ENCODE measurements at regions not wholly inside any gene's neighbourhood (a gene's known extent, or its start where the extent isn't known, plus 50 kb on each side); places are given as distances from the start of the nearest gene placed in this dataset.
A peak's percentile ranks its signal among the peaks of the same experiment; 100 is the strongest.

DNA sequence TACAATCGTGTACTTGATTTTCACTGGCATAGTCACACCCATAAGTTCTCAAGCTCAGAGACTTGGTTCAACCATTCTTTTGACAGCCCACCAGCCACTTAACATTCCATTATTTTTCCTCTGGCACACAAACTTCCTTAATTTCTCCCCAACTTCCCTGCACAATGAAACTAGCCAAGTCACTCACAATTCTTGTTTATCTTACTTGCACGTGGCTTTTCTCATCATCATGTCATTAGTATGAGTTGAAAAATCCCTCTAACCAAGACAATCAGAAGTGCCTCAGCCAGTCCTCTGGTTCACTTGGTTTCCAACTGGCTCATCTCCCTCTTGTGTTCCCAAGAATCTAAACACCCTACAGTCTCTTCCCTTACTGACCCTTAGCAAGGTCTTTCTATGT, 110.5 kb upstream of the PTPRG start:
- POLR2A ChIA-PET (ENCODE audit: low non-redundant PET), result no interaction called here
- DNase-seq (ENCODE audit: low spot score), result no peak
- TF ChIP-seq, protein P1, sequence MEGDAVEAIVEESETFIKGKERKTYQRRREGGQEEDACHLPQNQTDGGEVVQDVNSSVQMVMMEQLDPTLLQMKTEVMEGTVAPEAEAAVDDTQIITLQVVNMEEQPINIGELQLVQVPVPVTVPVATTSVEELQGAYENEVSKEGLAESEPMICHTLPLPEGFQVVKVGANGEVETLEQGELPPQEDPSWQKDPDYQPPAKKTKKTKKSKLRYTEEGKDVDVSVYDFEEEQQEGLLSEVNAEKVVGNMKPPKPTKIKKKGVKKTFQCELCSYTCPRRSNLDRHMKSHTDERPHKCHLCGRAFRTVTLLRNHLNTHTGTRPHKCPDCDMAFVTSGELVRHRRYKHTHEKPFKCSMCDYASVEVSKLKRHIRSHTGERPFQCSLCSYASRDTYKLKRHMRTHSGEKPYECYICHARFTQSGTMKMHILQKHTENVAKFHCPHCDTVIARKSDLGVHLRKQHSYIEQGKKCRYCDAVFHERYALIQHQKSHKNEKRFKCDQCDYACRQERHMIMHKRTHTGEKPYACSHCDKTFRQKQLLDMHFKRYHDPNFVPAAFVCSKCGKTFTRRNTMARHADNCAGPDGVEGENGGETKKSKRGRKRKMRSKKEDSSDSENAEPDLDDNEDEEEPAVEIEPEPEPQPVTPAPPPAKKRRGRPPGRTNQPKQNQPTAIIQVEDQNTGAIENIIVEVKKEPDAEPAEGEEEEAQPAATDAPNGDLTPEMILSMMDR (conservative IDR thresholded peaks at IDR 0.05; ENCODE audit: low read depth), result no peak
- H3K27ac ChIP-seq, result no peak overlapping the region
- CTCF ChIA-PET, result no interaction called here

DNA sequence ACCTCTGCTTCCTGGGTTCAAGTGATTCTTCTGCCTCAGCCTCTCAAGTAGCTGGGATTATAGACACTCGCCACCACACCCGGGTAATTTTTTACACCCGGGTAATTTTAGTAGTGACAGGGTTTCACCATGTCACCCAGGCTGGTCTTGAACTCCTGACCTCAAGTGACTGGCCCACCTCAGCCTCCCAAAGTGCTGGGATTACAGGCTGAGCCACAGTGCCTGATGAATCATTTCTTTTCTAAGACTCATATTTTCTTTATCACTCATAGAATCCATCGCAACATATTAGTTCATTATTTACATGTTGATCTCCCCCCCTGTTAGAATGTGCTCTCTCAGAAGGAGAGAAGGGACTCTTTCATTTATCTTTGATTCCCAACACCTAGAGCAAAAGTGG, 109.5 kb upstream of the PTPRG start:
- no peak overlapping the region for H3K27ac ChIP-seq
- TF ChIP-seq, protein P1 (conservative IDR thresholded peaks at IDR 0.05; ENCODE audit: low read depth), result no peak
- POLR2A ChIA-PET (ENCODE audit: low non-redundant PET), result no interaction called here
- DNase-seq (ENCODE audit: low spot score), result no peak
- CTCF ChIA-PET, result no interaction called here

DNA sequence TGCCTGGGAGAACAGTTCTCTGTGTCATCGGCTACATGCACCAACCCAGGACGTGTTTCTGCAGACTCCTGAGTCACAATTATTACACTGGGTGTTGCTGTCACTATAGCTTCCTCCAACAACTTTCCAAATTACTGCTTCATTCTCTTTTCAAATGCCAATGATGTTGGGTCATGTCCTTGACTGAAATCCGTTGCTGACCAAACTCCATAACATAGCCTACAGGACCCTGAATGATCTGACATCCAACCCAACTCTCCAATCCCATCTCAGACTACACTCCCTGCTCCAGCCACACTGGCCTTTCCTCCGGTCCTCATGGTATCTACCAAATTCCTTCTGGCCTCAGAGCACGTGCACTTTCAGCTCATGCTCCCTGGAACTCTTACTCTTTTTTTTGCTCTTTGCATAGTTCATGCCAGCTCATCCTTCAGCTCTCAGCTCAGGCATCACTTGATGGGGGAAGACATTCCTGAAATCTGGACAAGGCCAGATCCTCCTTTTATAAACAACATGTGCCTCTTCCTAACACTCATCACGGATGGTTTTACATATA, 108.8 kb upstream of the PTPRG start:
- DNase-seq (ENCODE audit: low spot score), result peak; percentile 13
- CTCF ChIA-PET, result no interaction called here
- TF ChIP-seq, protein P1 (conservative IDR thresholded peaks at IDR 0.05; ENCODE audit: low read depth), result no peak
- H3K27ac ChIP-seq, result no peak overlapping the region
- POLR2A ChIA-PET (ENCODE audit: low non-redundant PET), result no interaction called here

DNA sequence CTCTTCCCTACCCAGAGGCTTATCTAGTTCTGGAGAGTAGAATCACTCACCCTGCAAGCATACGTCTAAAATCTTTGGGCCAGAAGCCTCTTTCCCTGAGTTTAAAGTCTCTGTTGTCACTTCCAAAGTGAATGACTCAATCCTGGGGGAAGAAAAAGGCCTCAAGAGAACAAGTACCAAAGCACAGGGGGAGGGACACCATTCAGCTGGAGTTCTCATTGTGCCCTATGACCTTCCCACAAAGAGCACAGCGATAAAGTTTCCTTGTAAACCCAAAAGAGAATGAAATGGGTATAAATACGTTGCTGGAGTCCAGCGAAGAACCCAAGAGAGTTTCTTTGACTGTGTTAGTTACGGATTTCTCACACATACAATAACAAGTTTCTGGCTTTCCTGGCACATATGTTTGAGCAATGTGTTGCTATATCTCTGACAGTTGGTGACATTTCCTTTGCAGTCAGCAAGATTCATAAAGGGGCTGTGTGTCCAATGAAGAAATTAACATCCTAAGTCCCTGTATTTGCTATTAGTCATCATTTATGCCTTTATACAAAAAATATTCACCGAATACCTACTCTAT, 107.3 kb upstream of the PTPRG start:
- no peak overlapping the region for H3K27ac ChIP-seq
- POLR2A ChIA-PET (ENCODE audit: low non-redundant PET), result no interaction called here
- CTCF ChIA-PET, result no interaction called here
- DNase-seq (ENCODE audit: low spot score), result no peak
- TF ChIP-seq, protein P1 (conservative IDR thresholded peaks at IDR 0.05; ENCODE audit: low read depth), result no peak

DNA sequence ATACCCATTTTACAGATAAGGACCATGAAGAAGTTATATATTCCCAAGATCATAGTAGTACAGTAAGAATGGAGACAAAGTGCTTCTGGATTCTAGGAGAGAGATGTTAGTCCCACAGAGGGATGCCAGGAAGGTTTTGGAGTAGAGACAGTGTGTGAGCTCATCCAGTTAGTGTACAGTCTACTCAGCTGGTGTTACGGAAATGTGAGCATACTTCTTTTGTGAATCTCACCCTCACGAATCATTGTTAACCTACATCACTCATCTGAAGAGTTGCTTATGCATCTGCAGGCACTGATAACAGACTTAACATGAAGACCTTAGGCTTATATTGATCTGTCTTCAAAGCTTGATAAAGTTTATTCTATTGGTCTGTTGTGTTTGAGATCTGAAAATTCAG, 106.6 kb upstream of the PTPRG start:
- no peak for DNase-seq (ENCODE audit: low spot score)
- POLR2A ChIA-PET (ENCODE audit: low non-redundant PET), result no interaction called here
- CTCF ChIA-PET, result no interaction called here
- TF ChIP-seq, protein P1 (conservative IDR thresholded peaks at IDR 0.05; ENCODE audit: low read depth), result no peak
- H3K27ac ChIP-seq, result no peak overlapping the region

DNA sequence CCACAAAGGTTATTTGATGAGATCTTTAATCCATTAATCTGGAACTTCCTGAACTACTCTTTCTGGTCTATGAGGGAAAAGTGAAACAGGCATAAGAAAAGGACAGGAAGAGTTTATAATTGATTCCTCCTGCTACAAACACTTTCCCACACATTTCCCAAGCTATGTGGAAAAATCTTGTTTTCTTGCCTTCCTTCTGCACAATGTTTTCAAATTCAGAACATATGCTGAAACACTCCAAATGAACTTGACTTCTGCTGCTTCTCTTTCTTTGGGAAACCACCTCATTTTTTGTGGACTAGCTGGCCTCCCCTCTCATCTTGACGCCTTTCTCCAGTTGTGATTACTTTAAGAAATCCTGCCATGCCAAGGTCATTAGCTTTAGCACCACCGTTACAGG, 100.7 kb upstream of the PTPRG start:
- POLR2A ChIA-PET (ENCODE audit: low non-redundant PET), result no interaction called here
- CTCF ChIA-PET, result no interaction called here
- TF ChIP-seq, protein P1 (conservative IDR thresholded peaks at IDR 0.05; ENCODE audit: low read depth), result no peak
- H3K27ac ChIP-seq, result no peak overlapping the region
- no peak for DNase-seq (ENCODE audit: low spot score)
